ENCODE measurements at regions not wholly inside any gene's neighbourhood (a gene's known extent, or its start where the extent isn't known, plus 50 kb on each side); places are given as distances from the start of the nearest gene placed in this dataset.

DNA sequence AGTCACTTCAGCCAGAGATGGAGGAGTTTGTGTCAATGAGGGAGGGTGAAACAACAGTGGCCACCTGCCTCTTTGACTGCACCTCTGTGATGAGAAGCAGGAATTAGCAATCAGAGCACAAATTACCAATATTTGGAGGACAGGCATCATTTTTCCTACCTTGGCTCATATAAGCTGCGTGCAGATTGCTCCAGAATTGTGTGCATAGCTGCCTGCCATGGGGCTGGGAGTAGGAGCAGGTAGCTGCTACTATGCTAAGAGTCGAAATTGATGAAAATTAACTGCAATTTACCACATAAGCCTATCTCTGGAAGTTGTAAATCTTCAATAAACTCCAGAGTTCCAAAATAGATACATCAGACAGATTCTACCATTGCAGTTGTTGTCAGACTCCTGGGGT, 167.5 kb upstream of the HTR2A start:
- peaks cover 5 to 7% of the 10 kb centered on the region in 2 donors for H3K9me3 ChIP-seq
- no peaks in the 10 kb centered on the region for H3K4me1 ChIP-seq
- H3K4me3 ChIP-seq = no peak overlapping the region
- DNase-seq (ENCODE audit: low spot score in 2 of 2) = no peak
- no peak for TF ChIP-seq POLR2AphosphoS5 (IDR thresholded peaks at IDR 0.05)
- no peak for TF ChIP-seq POLR2A (IDR thresholded peaks at IDR 0.05)
- TF ChIP-seq CTCF (IDR thresholded peaks at IDR 0.05) = no peak
- intact Hi-C loops (cut with DNase I; ENCODE audit: low total_unique reads) = loop anchor here (5.0 kb wide), 1 partner anchor 633 kb away; no protein-coding TSS in a partner anchor
- no peak overlapping the region for H3K27ac ChIP-seq
- H3K36me3 ChIP-seq = no peaks in the 10 kb centered on the region
- no peaks in the 10 kb centered on the region for H3K27me3 ChIP-seq

GRCh38 chr13:47049276-47049989, 152.6 kb upstream of the HTR2A start:
- no peaks in the 10 kb centered on the region for H3K9me3 ChIP-seq
- no peaks in the 10 kb centered on the region for H3K4me1 ChIP-seq
- no peak for DNase-seq (ENCODE audit: low spot score in 2 of 2)
- no peak overlapping the region for H3K27ac ChIP-seq
- intact Hi-C loops (cut with DNase I; ENCODE audit: low total_unique reads) = no loop called here
- no peak overlapping the region for H3K4me3 ChIP-seq
- no peaks in the 10 kb centered on the region for H3K36me3 ChIP-seq
- H3K27me3 ChIP-seq = no peaks in the 10 kb centered on the region
- no peak for TF ChIP-seq CTCF (IDR thresholded peaks at IDR 0.05)
- no peak for TF ChIP-seq POLR2AphosphoS5 (IDR thresholded peaks at IDR 0.05)
- TF ChIP-seq POLR2A (IDR thresholded peaks at IDR 0.05) = no peak

DNA sequence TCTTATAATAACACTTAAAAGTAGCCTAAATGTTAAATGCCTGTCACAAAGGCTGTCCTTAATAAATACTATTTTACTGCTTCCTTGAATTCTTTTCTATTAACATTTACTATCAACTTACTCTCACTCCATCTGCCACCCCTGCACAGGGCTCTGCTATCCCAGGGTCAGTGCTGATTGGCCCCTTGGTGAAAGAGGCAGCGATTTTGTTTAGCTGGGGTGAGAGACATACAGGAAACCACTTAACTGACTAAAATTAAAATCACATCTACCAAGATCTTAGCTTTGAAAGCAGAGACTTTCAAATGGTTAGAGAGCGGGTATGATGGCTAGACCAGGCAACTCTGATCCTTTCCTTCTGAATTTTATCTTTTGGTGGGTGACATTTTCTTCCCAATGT, 149.9 kb upstream of the HTR2A start:
- intact Hi-C loops (cut with DNase I; ENCODE audit: low total_unique reads) = no loop called here
- no peaks in the 10 kb centered on the region for H3K4me1 ChIP-seq
- DNase-seq (ENCODE audit: low spot score in 2 of 2) = no peak
- H3K27ac ChIP-seq = no peak overlapping the region
- TF ChIP-seq POLR2AphosphoS5 (IDR thresholded peaks at IDR 0.05) (no peak), CTCF (IDR thresholded peaks at IDR 0.05) (no peak), POLR2A (IDR thresholded peaks at IDR 0.05) (no peak)
- no peaks in the 10 kb centered on the region for H3K27me3 ChIP-seq
- no peaks in the 10 kb centered on the region for H3K9me3 ChIP-seq
- H3K4me3 ChIP-seq = no peak overlapping the region
- H3K36me3 ChIP-seq = no peaks in the 10 kb centered on the region

GRCh38 chr13:47044842-47045241, 148.0 kb upstream of the HTR2A start:
- TF ChIP-seq POLR2AphosphoS5 (IDR thresholded peaks at IDR 0.05) (no peak), CTCF (IDR thresholded peaks at IDR 0.05) (no peak), POLR2A (IDR thresholded peaks at IDR 0.05) (no peak)
- Histone ChIP-seq H3K4me1 (no peaks in the 10 kb centered on the region), H3K9me3 (no peaks in the 10 kb centered on the region), H3K36me3 (no peaks in the 10 kb centered on the region), H3K27ac (no peak overlapping the region), H3K27me3 (no peaks in the 10 kb centered on the region), H3K4me3 (no peak overlapping the region)
- intact Hi-C loops (cut with DNase I; ENCODE audit: low total_unique reads) = no loop called here
- no peak for DNase-seq (ENCODE audit: low spot score in 2 of 2)

DNA sequence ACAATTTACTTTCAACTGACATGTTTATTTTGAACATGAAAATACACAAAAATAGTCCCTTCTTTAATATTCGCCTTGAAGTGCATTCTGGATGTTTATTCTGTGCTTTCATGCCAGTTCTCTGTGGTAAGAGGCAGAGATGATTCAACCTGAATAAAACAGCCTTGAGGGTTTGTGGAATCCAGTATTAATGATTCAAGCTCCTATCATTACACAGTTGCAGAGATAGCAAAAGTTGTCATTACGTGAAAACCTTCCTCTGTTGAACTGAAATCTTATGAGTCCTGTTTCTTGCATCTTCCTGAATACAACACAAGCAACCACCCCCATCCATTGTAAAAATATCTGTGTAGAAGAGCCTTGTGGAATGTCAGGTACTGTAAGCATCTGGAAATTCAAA, 142.3 kb upstream of the HTR2A start:
- no peak overlapping the region for H3K27ac ChIP-seq
- DNase-seq (ENCODE audit: low spot score in 2 of 2) = no peak

More for the DNA sequence above, 142.3 kb upstream of the HTR2A start:
- Histone ChIP-seq H3K36me3 (no peaks in the 10 kb centered on the region), H3K9me3 (no peaks in the 10 kb centered on the region), H3K4me1 (no peaks in the 10 kb centered on the region), H3K27me3 (no peaks in the 10 kb centered on the region), H3K4me3 (no peak overlapping the region)
- no peak for TF ChIP-seq CTCF (IDR thresholded peaks at IDR 0.05)
- no peak for TF ChIP-seq POLR2A (IDR thresholded peaks at IDR 0.05)
- no peak for TF ChIP-seq POLR2AphosphoS5 (IDR thresholded peaks at IDR 0.05)
- intact Hi-C loops (cut with DNase I; ENCODE audit: low total_unique reads) = no loop called here
